IMR-90 (cell line): ENCODE measurements at regions not wholly inside any gene's neighbourhood (a gene's known extent, or its start where the extent isn't known, plus 50 kb on each side); places are given as distances from the start of the nearest gene placed in this dataset.

ENCODE experiments used
- ATAC-seq: fragments of 200-7000 bp; cut with Tn5 transposase; 2 replicates; pipeline ENCODE4 v1.9.1; 2020; ENCODE audit warnings: low read depth, mild to moderate bottlenecking, moderate library complexity
- BruUV-seq: library from RNA; stranded (reverse); fragments of 400-500 nt; replicated peaks from 2 replicates; lab custom pipeline; 2021; lab: Mats Ljungman, UMichigan
- CTCF ChIA-PET: fragments of 300-600 bp; formaldehyde crosslinking; extraction: SDS; loops from one replicate; lab custom pipeline; 2021; ENCODE audit warnings: antibody characterized with exemption; lab: Yijun Ruan, JAX
- POLR2A ChIA-PET: fragments of 300-600 bp; sonication (Branson Sonifier 250); formaldehyde crosslinking; loops from one replicate; lab custom pipeline; 2022; ENCODE audit warnings: antibody characterized with exemption; ENCODE audit not compliant: unreplicated experiment; lab: Charles Lee
- DNase-seq: peaks from one replicate; pipeline ENCODE4 v3.0.0; 2013
- H2AFZ ChIP-seq: replicated peaks from 2 replicates; pipeline ENCODE3; 2013; ENCODE audit warnings: low read length, mild to moderate bottlenecking; ENCODE audit not compliant: poor library complexity
- H2AK5ac ChIP-seq: 2 replicates; pipeline ENCODE4 v1.6.1; 2013; ENCODE audit warnings: low read depth, low read length, inconsistent platforms
- H2AK9ac ChIP-seq: replicated peaks from 2 replicates; pipeline ENCODE3; 2013; ENCODE audit warnings: mild to moderate bottlenecking, low read depth, low read length, moderate library complexity; ENCODE audit not compliant: poor library complexity
- H2BK120ac ChIP-seq: 2 replicates; pipeline ENCODE4 v1.6.1; 2013; ENCODE audit warnings: low read depth, low read length, inconsistent platforms
- H2BK15ac ChIP-seq: 3 replicates; pipeline ENCODE4 v1.6.1; 2013; ENCODE audit warnings: low read depth, low read length, inconsistent platforms
- H2BK20ac ChIP-seq: 2 replicates; pipeline ENCODE4 v1.6.1; 2013; ENCODE audit warnings: low read depth, mild to moderate bottlenecking, inconsistent platforms, low read length, moderate library complexity
- H2BK5ac ChIP-seq: 2 replicates; pipeline ENCODE4 v1.6.1; 2013; ENCODE audit warnings: mild to moderate bottlenecking, low read depth, low read length, inconsistent platforms; ENCODE audit not compliant: poor library complexity, severe bottlenecking
- H3K14ac ChIP-seq: replicated peaks from 2 replicates; pipeline ENCODE4 v1.6.1; 2013; ENCODE audit warnings: low read depth, low read length, inconsistent platforms
- H3K18ac ChIP-seq: 2 replicates; pipeline ENCODE4 v1.6.1; 2013; ENCODE audit warnings: low read depth, low read length, control low read depth
- H3K23ac ChIP-seq: 2 replicates; pipeline ENCODE4 v1.6.1; 2013; ENCODE audit warnings: low read depth, low read length, inconsistent platforms
- H3K27ac ChIP-seq: 2 replicates; pipeline ENCODE4 v1.5.1; 2013; ENCODE audit warnings: mild to moderate bottlenecking, control low read depth, low read length; ENCODE audit not compliant: insufficient read depth
- H3K27me3 ChIP-seq: 2 replicates; pipeline ENCODE4 v1.6.1; 2013; ENCODE audit warnings: low read length; ENCODE audit not compliant: control insufficient read depth, insufficient read depth
- H3K36me3 ChIP-seq: 2 replicates; pipeline ENCODE4 v1.6.1; 2013; ENCODE audit warnings: low read length, mixed read lengths; ENCODE audit not compliant: control insufficient read depth, insufficient read depth
- H3K4ac ChIP-seq: 2 replicates; pipeline ENCODE4 v1.6.1; 2013; ENCODE audit warnings: low read depth, low read length, inconsistent platforms
- H3K4me1 ChIP-seq: 2 replicates; pipeline ENCODE4 v1.6.1; 2013; ENCODE audit warnings: low read length, mixed read lengths; ENCODE audit not compliant: control insufficient read depth, insufficient read depth
- H3K4me2 ChIP-seq: 2 replicates; pipeline ENCODE4 v1.6.1; 2013; ENCODE audit warnings: low read depth, mild to moderate bottlenecking, control low read depth, low read length, moderate library complexity
- H3K4me3 ChIP-seq: 2 replicates; pipeline ENCODE4 v1.5.1; 2013; ENCODE audit warnings: low read depth, mild to moderate bottlenecking, control low read depth, low read length, moderate library complexity; ENCODE audit not compliant: insufficient read depth
- H3K56ac ChIP-seq: 2 replicates; pipeline ENCODE4 v1.6.1; 2013; ENCODE audit warnings: low read length, inconsistent platforms; ENCODE audit not compliant: insufficient read depth; ENCODE audit errors: extremely low read depth
- H3K79me1 ChIP-seq, 2 experiments: 2 replicates each; pipeline ENCODE4 v1.6.1; 2013; ENCODE audit warnings: low read length in 2 of 2, inconsistent platforms in 1 of 2, low read depth in 1 of 2
- H3K9ac ChIP-seq: 2 replicates; pipeline ENCODE4 v1.6.1; 2013; ENCODE audit warnings: low read depth, low read length, control low read depth
- H3K9me1 ChIP-seq: 2 replicates; pipeline ENCODE4 v1.6.1; 2013; ENCODE audit warnings: low read length, inconsistent platforms; ENCODE audit not compliant: insufficient read depth
- H3K9me3 ChIP-seq: 2 replicates; pipeline ENCODE4 v1.6.1; 2013; ENCODE audit warnings: low read length; ENCODE audit not compliant: control insufficient read depth, insufficient read depth
- H4K20me1 ChIP-seq: 2 replicates; pipeline ENCODE4 v1.6.1; 2013; ENCODE audit warnings: low read length, inconsistent platforms; ENCODE audit not compliant: insufficient read depth
- H4K5ac ChIP-seq: 2 replicates; pipeline ENCODE4 v1.6.1; 2013; ENCODE audit warnings: mild to moderate bottlenecking, low read depth, low read length, control low read depth
- H4K8ac ChIP-seq, 2 experiments: 2 replicates each; pipeline ENCODE4 v1.6.1; 2013; ENCODE audit warnings: low read depth in 2 of 2, low read length in 2 of 2, control low read depth in 1 of 2, inconsistent platforms in 1 of 2
- H4K91ac ChIP-seq: 2 replicates; pipeline ENCODE4 v1.6.1; 2013; ENCODE audit warnings: low read depth, low read length, inconsistent platforms; ENCODE audit not compliant: insufficient read depth
- BHLHE40 ChIP-seq: fragments of 150-350 bp; IDR thresholded peaks from 2 replicates; pipeline ENCODE4 v1.6.1; 2016; ENCODE audit warnings: mild to moderate bottlenecking, low read depth, low read length
- CEBPB ChIP-seq: IDR thresholded peaks from 2 replicates; pipeline ENCODE4 v1.6.1; 2012; ENCODE audit warnings: low read depth, low read length, improper control_type of control experiment
- CHD1 ChIP-seq: IDR thresholded peaks from 2 replicates; pipeline ENCODE4 v1.6.1; 2012; ENCODE audit warnings: low read depth, low read length, improper control_type of control experiment
- CTCF ChIP-seq: conservative IDR thresholded peaks from 2 replicates; pipeline ENCODE4 v1.5.1; 2012; ENCODE audit warnings: mild to moderate bottlenecking, low read depth, low read length, improper control_type of control experiment
- ELK1 ChIP-seq: fragments of 150-350 bp; IDR thresholded peaks from 2 replicates; pipeline ENCODE4 v1.6.1; 2016; ENCODE audit warnings: low read depth, mild to moderate bottlenecking, low read length, moderate library complexity, borderline replicate concordance
- FOS ChIP-seq: fragments of 150-350 bp; IDR thresholded peaks from 2 replicates; pipeline ENCODE4 v1.6.1; 2016; ENCODE audit warnings: low read depth, low read length
- MAFK ChIP-seq: IDR thresholded peaks from 2 replicates; pipeline ENCODE4 v1.6.1; 2012; ENCODE audit warnings: low read depth, low read length, improper control_type of control experiment
- MAZ ChIP-seq: IDR thresholded peaks from 2 replicates; pipeline ENCODE4 v1.6.1; 2012; ENCODE audit warnings: low read depth, mild to moderate bottlenecking, low read length, improper control_type of control experiment, moderate library complexity, borderline replicate concordance
- MXI1 ChIP-seq: IDR thresholded peaks from 2 replicates; pipeline ENCODE4 v1.6.1; 2012; ENCODE audit warnings: low read depth, mild to moderate bottlenecking, low read length, moderate library complexity, borderline replicate concordance
- NFE2L2 ChIP-seq: fragments of 150-350 bp; IDR thresholded peaks from 2 replicates; pipeline ENCODE4 v1.6.1; 2016; ENCODE audit warnings: low read depth, mild to moderate bottlenecking, low read length
- POLR2A ChIP-seq: IDR thresholded peaks from 2 replicates; pipeline ENCODE4 v1.6.1; 2012; ENCODE audit warnings: mild to moderate bottlenecking, low read depth, low read length
- RAD21 ChIP-seq: IDR thresholded peaks from 2 replicates; pipeline ENCODE4 v1.6.1; 2012; ENCODE audit warnings: low read length, improper control_type of control experiment
- RCOR1 ChIP-seq: IDR thresholded peaks from 2 replicates; pipeline ENCODE4 v1.6.1; 2012; ENCODE audit warnings: mild to moderate bottlenecking, low read length, improper control_type of control experiment; ENCODE audit not compliant: insufficient replicate concordance
- RFX5 ChIP-seq: IDR thresholded peaks from 2 replicates; pipeline ENCODE4 v1.8.0; 2012; ENCODE audit warnings: low read depth, mild to moderate bottlenecking, low read length, moderate library complexity
- SMC3 ChIP-seq: fragments of 150-350 bp; IDR thresholded peaks from 2 replicates; pipeline ENCODE4 v1.6.1; 2016; ENCODE audit warnings: low read depth, mild to moderate bottlenecking, antibody characterized with exemption, low read length, moderate library complexity
- USF2 ChIP-seq: fragments of 150-350 bp; IDR thresholded peaks from 2 replicates; pipeline ENCODE4 v1.6.1; 2017; ENCODE audit warnings: mild to moderate bottlenecking, antibody characterized with exemption, low read length, low read depth
- WGBS, 2 experiments: methylation state at CpG; one replicate each; pipeline versions ENCODE4 v1.1.5 to v1.1.7; 2013; ENCODE audit warnings: missing lambda C conversion rate in 2 of 2; ENCODE audit not compliant: insufficient read length in 1 of 2; ENCODE audit errors: extremely low coverage in 2 of 2; 5-methylcytosine and 5-hydroxymethylcytosine counted together
- dilution Hi-C: fragments of 300-500 bp; cut with HindIII; formaldehyde crosslinking; loops from one replicate; pipeline ENCODE4 v1.14.3; 2018; ENCODE audit warnings: low sequenced_read_pairs; ENCODE audit not compliant: unreplicated experiment
- in situ Hi-C: fragments of 300-500 bp; cut with MboI; formaldehyde crosslinking; loops from 3 replicates; pipeline ENCODE4 v1.14.3; 2019; ENCODE audit warnings: low sequenced_read_pairs, inconsistent platforms, mixed read lengths
- intact Hi-C: fragments of 100-400 bp; cut with micrococcal nuclease; formaldehyde crosslinking; loops from 2 replicates; pipeline ENCODE4 v1.10.0; 2022

- intact Hi-C loops, result no loop called here
- Histone ChIP-seq H3K4ac (no peak overlapping the region), H2AK5ac (no peak overlapping the region), H2BK15ac (no peak overlapping the region), H4K20me1 (no peaks in the 10 kb centered on the region), H2AFZ (no peak overlapping the region), H3K4me3 (no peak overlapping the region), H2AK9ac (no peak overlapping the region), H3K79me1 (no peaks in the 10 kb centered on the region), H3K56ac (no peak overlapping the region), H4K91ac (no peak overlapping the region), H3K9ac (no peak overlapping the region), H3K36me3 (no peaks in the 10 kb centered on the region), H2BK5ac (no peak overlapping the region), H3K9me3 (no peaks in the 10 kb centered on the region), H4K5ac (no peak overlapping the region), H3K23ac (no peak overlapping the region), H3K14ac (no peak overlapping the region), H3K9me1 (no peaks in the 10 kb centered on the region), H3K27ac (no peak overlapping the region), H3K4me1 (peaks cover 2% of the 10 kb centered on the region; the same call in 1 of the 2 replicates), H2BK120ac (no peak overlapping the region), H3K18ac (no peak overlapping the region), H3K27me3 (no peaks in the 10 kb centered on the region), H4K8ac (no peak overlapping the region), H2BK20ac (no peak overlapping the region), H3K4me2 (no peak overlapping the region)
- ATAC-seq, result no peak
- CTCF ChIA-PET, result no interaction called here
- POLR2A ChIA-PET, result no interaction called here
- dilution Hi-C loops, result no loop called here
- TF ChIP-seq MAFK, result no peak
- no peak for TF ChIP-seq MXI1
- no peak for TF ChIP-seq RCOR1
- TF ChIP-seq CHD1, result no peak
- no peak for TF ChIP-seq USF2
- no peak for TF ChIP-seq SMC3
- no peak for TF ChIP-seq CEBPB
- TF ChIP-seq MAZ, result no peak
- no peak for TF ChIP-seq RFX5
- TF ChIP-seq CTCF, result no peak
- no peak for TF ChIP-seq POLR2A
- no peak for TF ChIP-seq RAD21
- no peak for TF ChIP-seq ELK1
- TF ChIP-seq NFE2L2, result no peak
- TF ChIP-seq FOS, result no peak
- TF ChIP-seq BHLHE40, result no peak
- no peak for DNase-seq
- in situ Hi-C loops, result no loop called here
- WGBS, 2 experiments, result no CpG with 5 or more reads among the region's 6 CpGs
- BruUV-seq, result no TSS peak
These were observed 71.2 kb upstream of the GOLGA8B start for GRCh38 chr15:34654625-34655024.
